Fibroblast of skin of right biceps (primary cell): ENCODE measurements at regions not wholly inside any gene's neighbourhood (a gene's known extent, or its start where the extent isn't known, plus 50 kb on each side); places are given as distances from the start of the nearest gene placed in this dataset.

Experiments used
- DNase-seq: peaks from one replicate; pipeline ENCODE4 v3.0.0-alpha.2; 2013

DNA sequence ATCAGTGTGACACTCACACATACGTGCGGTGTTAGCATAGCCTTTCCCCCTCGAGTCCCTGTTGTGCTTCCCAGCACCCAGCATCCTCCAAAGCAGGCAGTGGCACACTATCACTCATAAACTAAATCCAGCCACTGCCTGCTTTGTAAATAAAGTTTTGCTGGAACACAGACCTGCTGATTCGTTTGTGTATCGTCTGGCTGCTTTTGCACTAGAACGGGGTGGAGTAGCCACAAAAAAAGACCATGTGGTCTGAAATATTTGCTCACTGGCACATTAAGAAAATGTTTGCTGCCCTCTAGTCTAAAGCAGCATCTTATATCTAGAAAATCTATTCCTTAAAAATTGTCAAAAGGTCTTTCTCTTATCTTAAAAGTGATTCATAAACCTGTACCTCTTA is 341.2 kb upstream of the ZFHX3 start:
- DNase-seq = no peak

DNA sequence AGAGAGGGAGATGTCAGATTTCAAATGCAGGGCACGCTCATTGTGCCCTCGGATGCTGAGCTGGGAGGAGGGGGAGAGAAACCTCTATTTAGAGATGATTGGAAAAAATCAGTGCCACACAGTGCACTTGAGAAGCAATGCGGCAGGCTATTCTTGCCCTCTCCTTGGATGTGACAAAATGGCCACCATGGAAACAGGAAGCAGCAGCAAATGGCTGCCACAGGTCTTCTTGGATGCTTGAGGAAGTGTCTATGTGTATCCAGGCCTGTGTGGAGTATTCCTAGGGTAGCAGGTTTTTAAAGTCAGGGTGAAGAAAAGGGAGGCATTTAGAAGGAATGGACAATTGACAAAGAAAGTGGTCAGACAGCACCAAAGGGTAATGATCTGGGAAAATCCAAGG is 340.1 kb upstream of the ZFHX3 start:
- no peak for DNase-seq

DNA sequence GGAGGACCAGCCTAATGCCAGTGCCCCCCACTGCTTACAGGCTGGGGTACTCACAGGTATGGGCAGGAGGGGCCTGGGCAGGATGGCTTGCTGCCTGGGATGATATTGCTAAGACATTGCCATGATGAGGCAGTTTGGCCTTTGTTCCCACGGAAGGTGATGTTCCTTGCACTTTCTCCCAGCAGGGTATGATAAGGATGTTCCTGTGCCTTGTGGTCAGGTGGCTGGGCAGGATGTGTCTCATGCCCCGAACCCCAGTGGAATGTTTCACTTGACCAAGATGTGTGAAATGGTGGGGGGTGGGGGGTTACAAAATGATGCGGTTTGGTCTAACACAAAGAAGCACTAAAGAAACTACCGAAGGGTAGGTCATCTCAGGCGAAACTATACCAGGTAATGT is 337.8 kb upstream of the ZFHX3 start:
- no peak for DNase-seq

DNA sequence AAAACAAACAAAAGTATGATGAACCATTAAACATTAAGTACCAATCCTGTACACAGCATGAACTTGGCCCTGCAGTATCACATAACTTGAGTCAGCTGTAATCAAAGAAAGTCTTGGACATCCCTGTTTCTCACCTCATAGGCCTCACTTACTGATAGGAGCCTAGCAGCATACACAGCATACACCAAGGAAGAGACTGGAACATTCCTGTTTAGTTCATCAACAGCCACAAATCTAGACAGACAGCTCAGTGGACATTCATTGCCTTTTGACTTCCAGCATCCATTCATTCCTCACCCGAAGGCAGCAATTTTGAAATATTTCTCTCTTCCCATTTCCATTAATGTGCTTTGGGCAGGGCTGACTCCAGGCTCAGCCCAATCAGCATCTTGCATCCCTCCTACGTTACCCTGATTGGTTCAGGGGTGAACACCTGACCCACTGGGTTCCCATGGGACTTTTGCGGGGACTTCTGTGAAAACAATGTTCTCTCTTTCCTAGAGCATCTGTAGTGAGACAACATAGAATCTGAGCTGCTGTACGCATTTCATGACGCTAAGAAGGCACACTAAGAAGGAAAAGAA is 336.7 kb upstream of the ZFHX3 start:
- DNase-seq = no peak

DNA sequence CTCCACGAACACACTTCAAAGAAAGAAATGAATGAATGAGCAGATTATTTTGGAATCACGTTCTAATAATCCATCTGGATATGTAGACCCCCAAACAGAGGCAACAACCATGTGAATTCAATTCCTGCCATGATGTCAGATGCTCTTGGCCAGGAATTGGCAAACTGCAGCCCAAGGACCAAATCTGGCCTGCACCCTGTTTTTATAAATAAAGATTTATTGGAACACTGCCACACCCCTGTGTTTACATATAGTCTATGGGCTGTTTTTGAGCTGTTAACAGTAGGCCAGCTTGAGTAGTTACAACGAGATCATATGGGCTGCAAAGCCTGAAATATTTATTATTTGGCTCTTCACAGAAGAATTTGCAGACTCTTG is 336.0 kb upstream of the ZFHX3 start:
- no peak for DNase-seq

DNA sequence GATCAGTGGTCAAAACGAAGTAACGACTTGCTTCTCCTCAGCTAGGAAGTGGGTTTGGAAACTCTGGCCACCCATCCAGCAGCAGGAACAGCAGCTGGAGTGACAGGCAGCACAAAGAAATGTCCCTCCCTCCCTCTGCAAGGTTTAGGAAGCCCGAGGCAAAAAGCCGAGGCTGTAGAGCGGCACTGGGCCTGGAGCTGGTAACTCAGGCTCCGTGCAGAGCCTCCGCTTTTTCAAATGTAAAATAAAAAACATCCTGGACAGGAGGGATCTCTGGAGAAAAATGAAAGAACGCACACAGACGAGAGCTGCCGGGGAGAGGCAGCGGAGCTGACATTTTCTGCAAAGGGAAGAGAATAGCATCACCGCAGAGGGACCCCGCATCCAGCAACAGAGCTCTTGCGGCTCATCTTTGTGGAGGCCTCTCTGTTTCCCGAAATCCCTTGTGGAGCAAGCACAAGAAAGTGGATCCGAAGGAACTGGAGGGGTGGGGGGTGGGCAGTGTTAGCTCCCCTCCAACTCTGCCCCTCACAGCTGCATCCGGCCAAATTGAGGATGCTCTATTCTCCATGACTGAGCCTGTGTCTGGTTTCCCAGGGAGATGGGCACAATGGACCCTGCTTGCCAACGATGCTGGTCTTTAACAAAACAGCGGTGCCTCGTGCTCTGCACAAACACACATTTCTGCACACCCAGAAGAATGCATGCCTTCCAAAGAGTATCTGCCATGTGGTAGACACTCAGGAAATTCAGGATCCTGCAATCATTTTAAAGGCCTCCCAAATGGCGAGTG is 335.5 kb upstream of the ZFHX3 start:
- no peak for DNase-seq

DNA sequence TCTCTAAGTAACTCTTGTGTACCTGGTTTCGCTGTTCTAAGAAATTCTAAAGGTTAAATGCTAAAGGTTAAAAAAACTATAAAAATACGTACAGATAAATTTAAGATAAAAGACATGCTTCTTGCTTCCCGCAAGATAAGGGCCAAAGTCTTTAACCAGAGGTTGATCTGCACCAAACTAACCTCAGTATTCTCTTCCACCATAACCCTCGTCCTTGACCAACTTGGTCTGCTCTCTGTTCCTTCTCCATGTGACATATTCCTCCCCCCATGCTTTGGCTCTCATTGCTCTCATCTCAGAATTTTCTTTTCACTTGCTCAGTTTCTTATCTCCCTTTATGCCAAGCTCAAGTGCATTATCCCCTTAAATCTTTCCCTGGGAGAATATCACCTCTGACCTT is 330.5 kb upstream of the ZFHX3 start:
- no peak for DNase-seq

DNA sequence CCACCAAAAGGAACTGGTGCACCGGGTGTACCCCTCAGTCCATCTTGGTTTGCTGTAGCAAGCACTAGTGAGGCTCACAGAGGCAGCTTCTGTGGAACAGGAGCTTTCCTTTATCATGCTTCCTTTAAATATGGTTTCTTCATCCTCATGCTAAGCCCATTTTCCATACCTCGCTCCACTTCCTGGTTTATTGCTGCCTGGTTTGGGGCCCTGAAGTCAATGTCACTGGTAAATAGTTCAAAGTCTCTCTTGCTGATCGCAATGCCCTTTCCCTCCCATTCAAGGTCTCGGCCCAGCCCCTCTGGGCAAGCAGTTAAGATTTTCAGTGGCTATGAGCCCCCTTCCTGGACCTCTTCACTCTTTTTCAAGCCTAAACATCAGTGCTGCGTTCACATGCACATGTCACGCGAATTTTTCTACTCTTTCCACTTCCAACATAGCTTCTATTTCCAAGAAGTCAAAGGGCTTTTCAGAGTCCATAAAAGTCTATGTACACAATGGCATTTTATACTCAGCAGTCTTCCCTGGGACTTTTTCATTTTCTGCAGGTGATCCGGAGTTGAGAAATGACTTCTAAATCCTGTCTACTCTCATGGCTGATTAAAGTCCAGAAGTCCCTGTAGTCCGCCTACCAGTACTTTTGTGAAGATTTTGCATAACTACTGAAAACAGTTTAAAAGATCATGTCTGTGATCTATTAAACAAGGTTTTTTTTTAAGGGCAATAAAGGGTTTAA is 323.8 kb upstream of the ZFHX3 start:
- DNase-seq = no peak

DNA sequence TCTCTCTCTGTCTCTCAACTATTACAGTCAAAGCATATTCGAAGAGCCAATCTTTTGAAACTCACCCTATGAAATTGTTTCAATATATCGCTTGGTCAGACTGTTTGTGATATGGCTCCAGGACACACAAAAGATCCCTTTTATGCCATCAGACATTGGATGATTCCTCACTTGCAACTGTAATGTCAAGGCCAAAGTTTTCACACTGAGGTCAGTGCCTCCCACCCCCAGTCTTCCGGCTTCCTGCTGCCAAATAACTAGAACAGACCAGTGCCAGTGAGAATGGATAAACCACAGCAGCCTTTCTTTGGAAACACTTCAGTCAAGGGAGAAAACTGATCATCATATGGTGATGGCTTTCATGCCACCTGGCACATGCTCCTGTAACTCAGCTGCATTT is 321.9 kb upstream of the ZFHX3 start:
- DNase-seq = no peak

DNA sequence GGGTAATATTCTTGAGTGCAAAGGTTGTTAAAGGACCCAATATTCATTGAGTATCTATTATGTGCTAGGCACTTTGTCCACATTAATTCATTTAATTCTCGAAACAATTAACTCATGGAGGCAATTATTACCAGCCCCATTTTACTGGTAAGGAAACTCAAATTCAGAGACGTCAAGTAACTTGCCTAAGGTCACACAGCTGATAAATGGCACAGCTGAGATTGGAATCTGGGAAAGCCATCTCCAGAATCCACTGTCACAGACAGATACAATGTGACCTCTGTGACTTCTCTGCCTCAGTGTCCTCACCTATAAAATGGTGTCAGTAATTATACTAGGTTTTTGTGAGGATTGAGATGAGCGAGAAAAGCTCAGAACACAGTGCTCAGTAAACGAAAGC is 320.8 kb upstream of the ZFHX3 start:
- no peak for DNase-seq

DNA sequence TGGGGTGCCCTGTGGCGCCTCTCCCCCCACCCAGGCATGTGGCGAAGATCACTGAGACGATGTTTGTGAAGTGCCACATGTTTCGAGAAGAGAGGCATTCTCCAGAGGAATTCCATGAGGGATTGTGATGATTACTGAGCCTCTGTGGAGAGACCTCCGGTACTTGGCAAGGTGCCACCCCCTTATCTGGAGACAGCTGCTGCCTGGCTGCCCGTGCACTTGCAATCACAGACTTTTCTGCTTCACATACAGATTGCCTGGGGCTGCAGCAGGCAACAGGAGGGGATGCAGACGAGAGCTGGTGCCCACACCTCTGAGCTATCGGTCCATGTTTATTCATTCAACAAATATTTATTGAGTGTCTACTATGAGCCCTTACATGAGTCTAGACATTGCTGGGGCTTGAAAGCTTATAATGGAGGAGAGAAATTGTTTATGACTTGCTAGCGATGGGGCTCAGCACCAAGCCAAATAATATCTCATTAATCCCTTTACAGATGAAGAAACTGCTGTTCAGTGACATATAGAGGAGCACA is 317.2 kb upstream of the ZFHX3 start:
- peak; percentile 16 for DNase-seq

DNA sequence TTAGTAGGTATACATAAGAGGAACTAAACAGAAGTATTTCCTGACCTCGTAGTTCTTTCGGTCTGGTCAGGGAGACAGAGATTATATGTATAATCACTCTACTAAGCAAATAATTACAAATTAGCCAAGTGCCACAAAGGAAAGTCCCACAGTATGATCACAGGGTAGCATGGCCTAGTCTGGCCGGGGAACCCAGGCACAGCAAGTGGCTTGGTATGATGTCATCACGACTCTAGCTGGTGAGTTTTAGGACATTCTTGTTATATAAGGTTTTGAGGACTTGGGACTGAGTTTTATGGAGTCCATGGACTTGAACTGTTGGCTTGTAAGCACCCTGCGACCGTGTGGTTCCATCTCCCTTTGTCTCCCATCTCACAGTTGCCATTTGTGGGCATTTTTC is 316.5 kb upstream of the ZFHX3 start:
- no peak for DNase-seq

DNA sequence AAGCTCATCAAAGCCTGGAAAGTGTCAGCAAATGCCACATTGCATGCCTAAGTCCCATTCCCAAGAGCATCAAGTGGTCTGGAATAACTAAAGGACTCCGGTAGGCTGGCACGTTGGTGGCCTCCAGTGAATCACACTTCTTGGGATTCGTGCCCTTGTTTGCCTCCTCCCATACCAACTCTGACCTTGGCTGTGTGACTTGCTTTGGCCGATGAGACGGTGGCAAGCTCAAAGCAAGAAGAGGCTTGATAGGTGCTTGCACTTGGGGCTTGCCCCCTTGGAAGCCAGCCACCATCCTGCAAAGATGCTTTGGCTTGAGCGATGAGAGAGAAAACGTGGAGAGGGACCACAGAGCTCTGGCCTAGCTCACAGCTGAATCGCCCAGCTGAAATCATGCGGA is 313.1 kb upstream of the ZFHX3 start:
- DNase-seq = no peak

DNA sequence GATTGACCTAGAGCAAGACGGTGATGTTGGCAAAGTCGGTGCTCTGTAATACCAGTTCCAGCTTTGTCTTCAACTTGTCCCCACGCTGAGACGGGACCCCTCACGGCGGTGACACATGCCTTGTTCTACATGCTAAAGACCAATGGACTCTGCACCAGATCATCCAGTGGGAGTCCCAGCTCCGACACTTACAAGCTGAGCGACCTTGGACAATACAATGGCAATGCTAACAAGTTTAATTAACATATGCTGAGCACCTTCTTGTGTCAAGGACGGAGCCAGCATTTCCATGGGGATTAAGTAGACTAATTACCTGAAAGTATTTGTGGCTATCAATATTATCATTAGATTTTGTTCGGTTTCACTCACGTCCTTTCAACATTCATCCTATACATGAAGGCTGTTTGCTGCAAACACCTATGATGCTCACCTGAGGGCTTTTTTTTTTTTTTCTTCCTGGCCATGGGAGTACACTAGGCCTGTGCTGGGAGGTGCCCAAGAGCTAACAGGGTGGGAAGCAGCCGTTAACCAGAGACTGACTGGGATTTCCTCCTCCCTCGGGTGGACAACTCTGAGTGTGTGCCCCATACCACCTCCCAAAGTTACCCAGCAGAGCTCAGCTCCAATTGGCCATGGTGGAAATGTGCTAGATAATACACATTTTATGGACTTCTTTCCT is 308.6 kb upstream of the ZFHX3 start:
- DNase-seq = no peak

DNA sequence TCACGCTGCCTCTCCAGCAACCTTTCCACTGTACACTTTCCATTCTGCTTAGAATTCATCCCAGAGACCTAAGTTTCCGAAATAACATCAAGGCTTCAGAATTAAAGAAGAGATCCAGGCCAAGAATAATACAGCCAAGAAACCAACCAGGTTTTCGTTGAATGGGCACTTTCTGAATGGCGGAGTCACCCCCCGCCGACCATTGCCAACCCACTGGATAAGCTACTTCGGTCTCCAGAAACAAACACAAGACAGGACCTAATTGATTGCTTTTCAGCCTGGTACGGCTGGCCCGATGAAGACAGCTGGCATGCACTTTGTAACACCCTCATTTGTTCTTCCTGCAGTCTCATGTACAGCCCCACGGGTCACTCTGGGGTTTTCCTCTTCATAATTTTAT is 308.1 kb upstream of the ZFHX3 start:
- no peak for DNase-seq

DNA sequence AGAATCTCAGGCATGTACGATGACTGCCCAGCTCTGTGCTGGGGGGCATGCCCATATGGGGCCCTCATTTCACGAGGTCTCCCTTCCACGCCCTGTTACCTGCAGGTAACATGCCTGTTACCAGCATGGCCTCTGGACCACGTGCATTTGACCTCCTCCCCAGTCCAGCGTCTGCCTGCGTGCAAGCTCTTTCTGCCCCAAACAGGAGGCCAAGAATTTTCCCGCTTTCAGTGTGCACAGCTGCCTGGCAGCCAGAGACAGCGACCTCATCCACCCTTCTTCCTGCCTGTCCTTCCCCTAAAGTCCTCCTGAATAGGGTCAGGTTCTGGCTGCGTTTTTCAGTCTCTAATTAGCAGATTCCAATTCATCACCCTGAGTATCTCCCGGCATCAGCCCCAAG is 306.5 kb upstream of the ZFHX3 start:
- DNase-seq = no peak

DNA sequence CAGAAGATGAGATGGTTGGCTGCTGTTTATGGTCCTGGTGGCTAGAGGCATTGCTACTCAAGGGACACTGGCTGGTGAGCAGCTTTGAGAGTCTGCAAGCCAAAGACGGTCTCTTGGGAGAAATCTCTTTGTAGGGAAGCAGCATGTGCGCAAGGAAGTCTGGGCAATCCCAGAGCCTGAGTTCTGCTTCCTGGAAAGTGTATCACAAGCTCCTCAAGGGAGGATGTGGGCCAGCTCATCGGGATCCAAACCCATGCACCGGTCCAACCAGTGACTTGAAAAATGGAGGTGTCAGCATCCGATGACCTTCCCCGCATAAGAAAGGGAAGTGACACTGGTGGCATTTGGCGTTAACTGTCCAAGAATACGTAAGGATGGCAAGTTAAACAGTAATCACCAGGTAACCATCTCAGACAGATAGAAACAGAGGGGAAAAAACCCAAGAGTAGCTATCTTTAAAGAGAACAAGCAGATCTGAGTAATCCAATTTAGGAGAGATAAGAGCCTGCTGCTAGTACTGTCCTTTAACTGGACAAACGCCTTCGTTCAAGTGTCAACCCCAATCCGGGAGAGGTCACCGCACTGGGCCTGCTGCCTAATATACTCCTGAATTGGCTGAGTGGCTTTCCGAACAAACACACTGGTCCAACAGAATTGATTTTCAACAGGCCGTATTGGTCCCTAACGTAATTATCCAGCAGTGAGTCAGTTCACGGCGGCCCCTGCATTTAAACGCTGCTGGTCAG is 303.0 kb upstream of the ZFHX3 start:
- no peak for DNase-seq

DNA sequence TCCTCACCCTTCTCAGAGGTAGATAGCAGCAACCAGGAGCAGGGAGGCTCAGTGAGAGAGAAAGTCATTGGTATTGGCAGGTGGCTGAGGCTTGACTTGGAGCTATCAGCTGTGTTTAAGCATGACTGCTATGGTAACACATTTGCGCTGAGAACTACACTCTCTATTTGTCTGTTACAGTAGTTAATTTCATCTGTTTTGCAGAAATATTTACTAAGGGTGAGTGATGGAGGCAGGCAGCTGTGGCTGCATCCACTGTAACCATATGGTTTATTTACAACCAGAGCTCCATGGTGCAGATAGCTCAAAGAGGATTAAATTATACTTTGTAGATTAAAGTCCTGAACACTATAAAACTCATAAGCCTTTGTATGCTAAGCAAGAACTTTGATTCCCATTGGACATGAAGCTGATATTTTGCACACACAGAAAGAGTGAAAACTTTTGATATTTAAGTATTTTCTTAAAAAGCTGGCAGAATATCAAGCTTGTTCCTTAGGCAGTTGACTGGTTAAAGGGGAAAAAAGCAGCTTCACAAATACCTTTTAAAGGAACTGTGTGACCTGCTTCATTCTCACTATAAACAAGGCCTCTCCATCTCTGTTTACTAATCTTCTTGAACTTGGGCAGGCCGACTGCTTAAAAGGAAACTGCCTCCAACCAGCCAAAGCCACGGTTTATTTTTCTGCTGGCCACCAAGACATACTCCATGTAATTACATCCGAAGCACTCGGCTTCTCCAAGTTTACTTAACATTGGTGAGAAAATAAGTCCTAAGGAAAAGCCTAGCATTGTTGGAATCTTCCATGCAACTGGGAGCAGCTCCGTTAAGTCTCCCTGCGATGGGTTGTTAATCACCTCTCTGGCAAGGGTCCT is 299.8 kb upstream of the ZFHX3 start:
- DNase-seq = no peak

DNA sequence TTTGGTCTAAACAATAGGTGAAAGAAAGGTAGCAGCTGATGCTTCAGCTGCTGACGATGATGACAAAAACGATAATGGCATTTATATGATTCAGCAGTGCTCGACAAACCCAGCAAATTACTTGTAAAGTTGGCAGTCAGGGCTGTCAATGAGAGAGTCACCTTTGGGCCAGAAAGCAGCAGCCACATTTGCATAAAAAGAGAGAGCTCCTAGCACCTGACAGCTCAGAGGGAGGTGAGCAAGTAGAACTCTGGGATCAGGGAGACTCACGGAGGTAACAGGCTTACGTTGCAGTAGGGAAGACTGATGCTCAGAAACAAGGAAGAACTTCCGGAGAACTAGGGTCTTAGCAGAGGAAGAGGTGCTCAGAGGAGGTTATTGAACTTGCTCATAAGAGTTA is 291.9 kb upstream of the ZFHX3 start:
- DNase-seq = no peak

DNA sequence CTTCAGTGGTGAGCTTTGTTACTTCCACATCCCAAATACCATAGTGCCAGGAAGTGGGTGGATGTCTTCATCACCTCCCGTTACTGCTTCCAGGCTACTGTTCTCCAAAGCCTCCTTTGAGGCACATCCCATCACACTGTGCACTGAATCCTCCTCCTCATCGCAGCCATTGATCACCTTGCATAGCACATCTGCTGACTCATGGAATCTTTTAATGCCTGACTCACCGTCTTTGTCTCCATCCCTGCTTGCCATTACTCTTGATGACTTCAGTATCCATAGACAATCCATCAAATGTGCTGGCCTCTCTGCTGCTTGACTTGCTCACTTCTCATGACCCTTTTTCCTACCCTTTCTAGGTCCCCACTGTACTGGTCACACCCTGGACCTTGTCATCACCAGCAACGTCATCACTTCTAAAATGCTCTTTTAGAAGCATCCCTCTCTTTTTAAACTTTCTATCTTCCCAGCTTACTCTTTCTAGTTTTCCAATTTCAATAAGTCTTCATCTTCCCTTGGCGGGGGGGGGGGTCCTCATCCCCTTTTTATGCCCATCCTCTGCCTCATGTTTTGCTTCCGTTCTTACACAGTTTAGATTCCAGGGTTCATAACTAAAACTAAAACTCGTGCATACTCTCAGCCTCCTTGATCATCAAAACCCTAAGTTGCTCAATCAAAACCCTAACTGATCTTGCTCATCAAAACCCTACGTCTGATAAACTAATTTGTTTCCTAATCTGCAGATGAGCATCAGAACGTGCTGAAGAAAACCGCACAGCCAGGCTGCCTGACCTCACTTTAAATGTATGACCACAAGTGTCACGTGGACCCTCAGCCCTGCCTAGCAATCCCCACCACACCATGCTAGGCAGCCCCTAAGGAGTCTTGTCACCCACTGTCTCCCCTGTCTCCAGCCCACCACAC is 289.7 kb upstream of the ZFHX3 start:
- DNase-seq = peak; percentile 10
